ENCODE measurements at regions not wholly inside any gene's neighbourhood (a gene's known extent, or its start where the extent isn't known, plus 50 kb on each side); places are given as distances from the start of the nearest gene placed in this dataset.
"Not testable (repeated sequence)": the region's sequence is repeated elsewhere in the genome, so short reads cannot be mapped to it uniquely, and the experiment has no call there.

DNA sequence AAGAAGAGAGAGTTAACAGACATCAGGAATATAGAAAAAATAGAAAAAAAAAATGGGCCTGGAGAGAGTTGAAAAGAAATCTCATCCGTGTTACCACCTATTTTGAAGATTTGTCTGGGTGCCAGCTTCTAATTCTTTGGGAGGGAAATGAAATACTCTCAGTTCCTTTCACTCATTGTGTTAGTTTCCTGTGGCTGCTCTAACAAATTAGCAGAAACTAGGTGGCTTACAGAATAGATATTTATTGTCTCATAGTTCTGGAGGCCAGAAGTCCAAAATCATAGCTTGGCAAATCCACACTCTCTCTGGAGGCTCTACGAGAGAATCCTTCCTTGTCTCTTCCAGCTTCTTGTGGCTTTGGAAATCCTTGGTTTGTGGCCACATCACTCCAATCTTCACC is 225.1 kb upstream of the BTBD3 start:
- DNase-seq (ENCODE audit: low read depth in 4 of 4, low spot score in 1 of 4) = no peak

DNA sequence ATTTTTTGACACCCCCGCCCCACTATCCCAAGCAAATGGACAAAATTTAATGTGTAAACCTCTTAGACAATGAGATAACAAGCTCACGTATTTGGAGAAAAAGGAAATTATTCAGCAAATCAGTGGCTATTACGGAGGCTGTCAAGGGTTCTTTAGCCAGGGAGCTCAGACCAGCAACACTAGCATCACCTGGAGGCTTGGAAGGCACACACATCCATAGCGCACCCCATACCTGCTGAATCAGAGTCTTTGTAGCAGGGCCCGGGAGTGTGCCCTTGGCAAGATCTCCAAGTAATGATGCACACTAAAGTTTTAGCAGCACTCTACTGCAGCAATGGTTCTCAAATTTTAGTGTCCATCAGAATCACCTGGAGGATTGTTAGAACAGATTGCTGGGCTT is 223.2 kb upstream of the BTBD3 start:
- DNase-seq (ENCODE audit: low read depth in 4 of 4, low spot score in 1 of 4) = no peak

DNA sequence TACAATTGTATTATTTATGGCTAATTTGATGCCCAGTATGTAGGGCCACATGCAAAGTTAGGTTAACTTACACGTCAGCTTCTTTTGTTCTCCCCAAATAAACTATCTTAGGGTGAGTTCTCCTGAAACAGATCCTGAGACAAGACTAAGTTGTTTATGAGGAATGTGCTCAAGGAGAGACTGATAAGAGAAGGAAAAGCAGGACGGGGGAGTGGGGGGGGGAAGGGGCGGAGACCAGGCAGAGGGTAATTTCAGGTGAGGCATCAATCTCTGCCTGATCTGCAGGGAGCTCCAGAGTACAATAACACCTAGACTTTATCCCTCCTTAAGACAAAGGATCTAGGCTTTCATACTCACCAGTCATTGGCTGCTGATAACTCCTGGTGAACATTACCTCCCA is 220.6 kb upstream of the BTBD3 start:
- DNase-seq (ENCODE audit: low read depth in 4 of 4, low spot score in 1 of 4) = no peak

DNA sequence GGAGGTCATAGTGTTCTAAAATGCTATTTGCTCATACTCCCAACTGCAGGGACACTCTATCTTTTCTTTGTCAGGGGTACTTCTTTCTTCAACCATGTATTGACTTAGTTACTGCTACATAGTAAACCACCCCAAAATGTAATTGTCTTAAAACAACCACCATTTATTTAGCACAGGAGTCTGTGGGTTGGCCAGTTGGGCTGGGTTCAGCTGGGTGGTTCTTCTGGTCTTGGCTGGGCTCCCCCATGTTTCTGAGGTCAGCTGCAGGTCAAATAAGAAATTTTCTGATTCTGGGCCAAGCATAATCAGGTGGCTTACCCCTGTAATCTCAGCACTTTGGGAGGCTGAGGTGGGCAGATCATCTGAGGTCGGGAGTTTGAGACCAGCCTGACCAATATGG is 220.0 kb upstream of the BTBD3 start:
- no peak for DNase-seq (ENCODE audit: low read depth in 4 of 4, low spot score in 1 of 4)

DNA sequence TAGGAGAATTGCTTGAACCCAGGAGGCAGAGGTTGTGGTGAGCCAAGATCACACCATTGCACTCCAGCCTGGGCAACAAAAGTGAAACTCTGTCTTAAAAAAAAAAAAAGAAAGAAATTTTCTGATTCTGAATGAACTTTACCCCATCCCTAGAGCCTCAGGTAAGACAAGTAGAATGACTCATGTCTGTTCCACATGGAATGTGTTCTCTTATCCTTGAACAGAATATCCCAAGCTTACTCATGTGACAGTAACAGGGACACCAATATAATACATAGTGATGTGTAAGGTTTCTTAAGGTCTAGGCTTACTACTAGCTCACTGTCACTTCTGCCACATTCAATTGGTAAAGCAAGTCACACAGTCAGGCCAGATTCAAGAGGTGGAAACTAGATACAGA is 219.6 kb upstream of the BTBD3 start:
- no peak for DNase-seq (ENCODE audit: low read depth in 4 of 4, low spot score in 1 of 4)

DNA sequence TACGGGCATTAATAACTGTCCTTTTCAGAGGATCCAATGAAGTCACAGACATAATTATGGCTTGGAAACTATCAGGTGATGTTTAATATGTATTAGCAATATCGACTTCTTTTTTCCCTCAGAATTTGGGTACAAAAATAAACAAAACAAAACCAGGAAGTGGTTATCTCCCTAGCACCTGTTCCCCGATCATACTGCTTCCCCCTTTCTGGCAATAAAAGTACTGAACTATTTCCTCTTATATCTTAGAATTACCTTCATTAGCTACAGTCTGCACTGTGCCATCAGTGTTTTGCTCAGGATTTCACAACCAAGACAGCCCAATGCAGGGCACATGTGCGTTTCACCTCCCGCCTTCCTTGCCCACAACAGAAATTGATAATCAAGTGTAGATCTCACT is 216.9 kb upstream of the BTBD3 start:
- DNase-seq (ENCODE audit: low read depth in 4 of 4, low spot score in 1 of 4) = no peak

DNA sequence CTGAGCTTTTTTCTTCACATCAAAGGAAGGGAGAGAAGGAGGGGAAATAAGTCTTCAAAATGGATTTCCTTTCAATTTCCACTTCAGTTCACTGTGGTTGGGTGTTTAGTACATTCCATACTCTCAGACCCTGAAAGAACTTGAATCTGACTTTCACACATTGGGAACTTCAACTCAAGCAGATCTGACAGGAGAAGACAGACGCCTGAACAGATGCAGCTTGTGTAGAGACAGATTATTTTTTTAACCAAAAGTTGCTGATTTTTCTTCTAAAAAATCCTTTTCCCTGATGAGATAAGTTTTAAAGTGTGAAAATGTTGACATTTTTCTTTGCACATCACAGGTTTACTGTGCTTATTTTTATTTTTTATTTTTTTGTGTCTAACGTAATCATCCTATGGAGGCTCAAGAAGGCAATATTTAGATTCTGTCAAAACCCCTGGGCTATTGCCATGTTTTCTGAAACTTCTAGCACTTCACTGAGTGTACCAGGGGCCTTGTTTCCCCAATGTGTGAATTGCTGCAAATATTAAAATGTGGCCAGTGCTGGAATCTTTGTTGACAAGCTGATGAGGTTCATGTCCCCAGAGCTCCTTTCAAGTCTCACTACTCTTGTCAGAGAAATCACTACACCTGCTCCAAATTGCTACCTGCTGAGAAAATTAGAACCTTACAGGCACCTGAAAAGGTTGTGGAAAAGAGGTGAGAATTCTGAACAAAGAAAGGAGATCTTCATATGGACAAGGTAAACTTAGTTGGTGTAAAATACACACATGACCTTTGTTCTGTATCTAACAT is 214.8 kb upstream of the BTBD3 start:
- no peak for DNase-seq (ENCODE audit: low read depth in 4 of 4, low spot score in 1 of 4)

DNA sequence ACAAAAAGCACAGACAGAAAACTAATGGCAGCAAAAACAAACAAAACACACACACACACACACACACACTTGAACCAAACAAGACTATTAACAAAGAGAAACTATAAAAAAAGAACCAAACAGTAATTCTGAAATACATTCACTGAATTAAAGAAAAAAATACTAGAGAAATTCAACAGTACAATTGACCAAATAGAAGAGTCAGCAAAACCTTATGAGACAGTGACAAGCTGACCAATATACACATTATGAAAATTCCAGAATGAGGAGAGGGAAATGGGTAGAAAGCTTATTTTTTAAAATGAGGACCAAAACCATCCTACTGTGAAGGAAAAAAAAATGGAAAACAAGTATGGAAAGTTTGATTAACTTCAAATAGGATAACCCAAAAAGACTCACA is 212.2 kb upstream of the BTBD3 start:
- DNase-seq (ENCODE audit: low read depth in 4 of 4, low spot score in 1 of 4) = no peak

DNA sequence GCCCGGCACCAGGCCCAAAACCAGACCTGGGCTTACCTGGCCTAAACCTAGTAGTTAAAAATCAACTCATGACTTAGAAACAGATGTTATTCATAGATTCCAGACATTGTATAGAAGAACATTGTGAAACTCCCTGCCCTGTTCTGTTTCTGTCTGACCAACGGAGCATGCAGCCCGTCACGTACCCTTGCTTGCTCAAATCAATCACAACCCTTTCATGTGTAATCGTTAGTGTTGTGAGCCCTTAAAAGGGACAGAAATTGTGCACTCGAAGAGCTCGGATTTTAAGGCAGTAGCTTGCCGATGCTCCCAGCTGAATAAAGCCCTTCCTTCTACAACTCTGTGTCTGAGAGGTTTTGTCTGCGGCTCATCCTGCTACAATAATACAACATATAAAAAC is 209.5 kb upstream of the BTBD3 start:
- DNase-seq (ENCODE audit: low read depth in 4 of 4, low spot score in 1 of 4) = not testable (repeated sequence)

DNA sequence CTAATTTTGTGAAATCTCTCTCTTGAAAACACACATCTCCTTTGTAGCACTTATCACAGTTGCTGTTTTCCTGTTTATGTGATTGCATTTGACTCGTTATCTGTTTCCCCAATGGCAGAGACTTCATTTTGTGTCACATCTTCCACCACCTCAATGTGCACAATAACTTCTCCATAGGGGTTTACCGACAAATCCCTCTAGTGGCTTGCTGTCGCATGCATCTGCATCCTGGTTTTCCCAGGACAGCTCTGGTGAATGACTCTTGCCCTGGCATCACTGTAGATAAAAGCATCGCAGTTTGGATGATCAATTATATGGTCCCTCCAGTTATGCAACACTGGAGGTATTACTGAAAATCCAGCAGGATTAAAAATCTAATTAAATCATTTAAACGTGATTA is 206.5 kb upstream of the BTBD3 start:
- no peak for DNase-seq (ENCODE audit: low read depth in 4 of 4, low spot score in 1 of 4)

DNA sequence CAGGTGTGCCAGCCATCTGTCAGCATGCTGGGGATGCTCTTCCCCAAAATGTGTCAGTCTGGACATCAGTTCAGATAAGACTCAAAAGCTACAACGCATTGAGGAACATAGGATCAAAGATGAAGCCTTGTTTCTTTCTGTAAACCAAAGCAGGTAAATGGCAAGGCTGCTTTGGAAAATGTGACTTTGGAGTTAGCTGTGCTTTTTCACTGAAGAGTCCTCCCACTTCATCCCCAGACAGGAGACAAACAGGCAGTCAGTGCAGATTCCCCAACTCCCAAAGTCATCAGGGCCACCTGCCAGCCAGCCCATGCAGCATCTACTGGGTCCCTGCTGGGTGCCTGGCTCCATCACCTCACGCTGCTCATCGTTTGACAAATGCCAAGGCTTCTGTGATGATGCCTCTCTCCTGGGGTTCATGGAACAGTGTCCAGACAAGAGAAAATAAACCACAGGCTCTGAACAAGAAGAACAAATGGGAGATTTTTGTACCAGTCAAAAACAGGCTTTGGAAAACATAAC is 205.0 kb upstream of the BTBD3 start:
- DNase-seq (ENCODE audit: low read depth in 4 of 4, low spot score in 1 of 4) = no peak

DNA sequence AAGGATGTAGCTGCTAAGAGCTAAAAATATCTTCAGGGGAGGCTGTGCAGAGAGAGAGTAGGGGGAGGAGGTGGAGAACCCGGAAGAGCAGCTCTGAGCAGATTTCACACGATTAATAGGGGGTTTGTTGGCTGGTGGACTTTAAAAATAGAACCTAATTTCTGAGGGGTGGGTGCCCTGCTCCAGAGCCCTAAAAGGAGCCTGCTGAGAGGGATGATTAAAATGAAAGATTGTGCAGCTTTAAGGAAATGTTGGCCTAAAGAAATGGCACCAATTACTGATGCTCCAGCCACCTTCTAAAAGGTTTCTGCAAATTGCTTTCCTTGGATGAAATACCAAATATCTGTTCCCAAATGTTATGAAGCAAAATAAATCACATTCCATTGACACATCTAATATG is 202.8 kb upstream of the BTBD3 start:
- DNase-seq (ENCODE audit: low read depth in 4 of 4, low spot score in 1 of 4) = no peak

DNA sequence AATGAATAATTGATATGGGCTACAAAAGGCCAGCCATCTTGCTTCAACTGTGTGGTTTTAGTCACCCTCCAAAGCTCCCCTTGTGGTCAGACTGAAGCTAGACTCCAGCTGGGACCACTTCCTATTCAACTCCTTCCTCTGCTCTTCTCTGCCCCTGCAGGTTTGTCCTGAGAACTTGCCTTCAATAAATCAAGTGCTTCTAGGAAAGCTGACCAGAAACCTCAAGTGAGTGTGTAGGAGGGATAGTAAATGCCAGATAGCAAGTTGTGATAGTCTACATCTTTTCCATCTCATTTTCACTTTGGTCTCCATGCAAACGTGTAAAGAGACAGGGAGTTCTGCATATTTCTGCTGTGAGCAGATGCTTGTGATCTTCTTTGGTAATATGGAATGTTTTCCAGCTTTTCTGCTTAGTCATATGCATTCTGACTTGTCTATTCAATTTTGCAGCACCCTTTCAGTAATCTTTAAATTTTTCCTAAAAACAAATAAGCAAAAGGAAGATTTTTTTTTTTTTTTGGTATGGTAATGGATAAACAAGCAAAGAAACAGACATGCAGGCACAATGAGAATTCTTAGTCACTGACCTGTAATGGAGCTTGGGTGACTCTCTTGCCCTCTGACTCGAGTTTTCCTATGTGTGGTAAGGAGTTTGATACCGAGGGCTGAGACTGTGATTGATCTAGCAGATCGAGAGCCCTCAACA is 201.3 kb upstream of the BTBD3 start:
- DNase-seq (ENCODE audit: low read depth in 4 of 4, low spot score in 1 of 4) = no peak

DNA sequence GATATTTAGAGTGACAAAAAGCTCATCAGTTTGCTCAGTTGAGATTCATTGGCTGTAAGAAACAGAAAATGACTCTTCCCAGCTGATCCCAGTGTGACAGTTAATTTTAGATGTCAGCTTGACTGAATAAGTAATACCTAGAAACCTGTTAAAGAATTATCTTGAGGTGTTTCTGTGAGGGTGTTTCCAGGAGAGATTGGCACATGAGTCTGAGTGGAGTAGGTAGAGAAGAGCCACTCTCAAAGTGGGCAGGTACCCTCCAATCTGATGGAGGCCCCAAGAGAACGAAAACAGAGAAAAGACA is 200.8 kb upstream of the BTBD3 start:
- no peak for DNase-seq (ENCODE audit: low read depth in 4 of 4, low spot score in 1 of 4)

DNA sequence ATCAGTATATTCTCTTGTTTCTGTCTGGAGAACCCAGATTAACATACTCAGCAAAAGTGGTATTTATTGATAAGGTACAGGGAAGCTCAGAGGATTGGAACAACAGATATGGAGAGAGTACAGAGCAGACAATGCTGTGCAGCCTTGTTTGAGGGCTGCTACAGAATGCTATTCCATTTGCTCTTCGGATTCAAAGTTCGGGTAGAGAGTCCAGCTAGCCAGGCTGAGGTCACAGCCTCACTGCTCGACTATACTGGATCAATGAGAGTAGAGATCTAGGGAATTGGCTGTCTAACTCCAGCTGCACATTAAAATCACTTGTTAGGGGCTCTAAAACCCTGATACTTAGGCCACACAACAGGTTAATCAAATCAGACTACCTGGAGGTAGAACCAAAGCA is 200.1 kb upstream of the BTBD3 start:
- no peak for DNase-seq (ENCODE audit: low read depth in 4 of 4, low spot score in 1 of 4)

DNA sequence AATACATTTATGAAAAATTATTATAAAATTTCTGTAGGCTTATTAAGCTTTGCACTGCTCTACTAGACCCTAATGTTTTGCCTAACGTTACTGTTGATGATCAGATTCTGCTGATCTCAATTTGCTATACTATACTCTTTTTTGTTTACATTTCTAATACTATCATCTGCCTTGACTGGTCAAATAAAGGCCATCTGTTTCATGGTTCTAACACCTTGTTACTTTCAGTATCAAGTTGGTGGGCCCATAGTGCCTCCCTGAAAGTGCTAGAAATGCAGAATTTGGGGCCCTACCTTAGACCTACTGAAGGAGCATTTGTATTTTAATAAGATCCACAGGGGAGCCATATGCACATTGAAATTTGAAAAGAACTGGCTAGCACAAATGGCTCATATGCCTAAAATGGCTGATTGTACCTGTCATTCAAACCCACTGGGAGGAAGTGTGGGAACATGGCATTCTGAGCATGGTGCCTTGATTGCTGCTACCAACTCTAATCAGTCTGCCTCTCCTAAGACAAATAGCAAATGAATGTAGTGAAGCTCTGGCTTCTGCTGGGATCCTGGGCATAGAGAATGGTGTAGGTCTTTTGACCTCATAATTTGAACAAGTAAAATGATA is 199.1 kb upstream of the BTBD3 start:
- no peak for DNase-seq (ENCODE audit: low read depth in 4 of 4, low spot score in 1 of 4)

DNA sequence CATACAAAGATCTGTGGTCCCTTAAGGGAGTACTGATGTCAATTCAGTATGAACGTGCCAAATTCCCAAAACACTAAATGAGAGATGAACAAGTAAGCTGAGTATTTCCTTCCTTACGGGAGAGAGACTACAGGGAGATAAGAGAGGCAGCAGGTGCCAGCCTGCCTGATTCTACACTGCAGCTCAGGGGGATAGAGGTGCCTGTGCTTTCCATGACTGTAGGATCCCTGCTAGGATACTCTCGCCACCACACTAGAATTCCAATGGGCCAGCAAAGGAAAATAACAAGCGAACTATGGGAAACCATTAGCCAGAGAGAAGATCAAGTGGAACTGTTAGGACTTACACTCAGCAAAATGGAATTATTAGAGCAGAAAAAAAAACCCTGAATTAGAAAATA is 198.5 kb upstream of the BTBD3 start:
- no peak for DNase-seq (ENCODE audit: low read depth in 4 of 4, low spot score in 1 of 4)

DNA sequence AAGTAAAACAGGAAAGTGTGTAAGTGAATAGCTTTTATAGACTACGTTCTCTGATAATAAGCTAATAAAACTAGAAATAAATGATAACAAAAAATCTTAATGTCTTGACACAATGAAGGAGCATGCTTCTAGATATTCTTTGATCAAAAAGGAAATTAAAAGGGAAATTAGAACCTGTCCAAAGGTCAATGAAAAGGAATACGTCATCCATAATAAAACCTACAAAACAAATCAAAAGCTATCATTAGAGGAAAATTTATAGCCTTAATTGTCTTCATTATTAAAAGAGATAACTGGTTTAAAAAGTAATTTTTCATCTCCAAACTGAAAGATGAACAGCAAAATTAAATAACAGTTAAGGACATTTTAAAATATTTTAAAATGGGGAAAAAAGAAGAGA is 196.3 kb upstream of the BTBD3 start:
- no peak for DNase-seq (ENCODE audit: low read depth in 4 of 4, low spot score in 1 of 4)

DNA sequence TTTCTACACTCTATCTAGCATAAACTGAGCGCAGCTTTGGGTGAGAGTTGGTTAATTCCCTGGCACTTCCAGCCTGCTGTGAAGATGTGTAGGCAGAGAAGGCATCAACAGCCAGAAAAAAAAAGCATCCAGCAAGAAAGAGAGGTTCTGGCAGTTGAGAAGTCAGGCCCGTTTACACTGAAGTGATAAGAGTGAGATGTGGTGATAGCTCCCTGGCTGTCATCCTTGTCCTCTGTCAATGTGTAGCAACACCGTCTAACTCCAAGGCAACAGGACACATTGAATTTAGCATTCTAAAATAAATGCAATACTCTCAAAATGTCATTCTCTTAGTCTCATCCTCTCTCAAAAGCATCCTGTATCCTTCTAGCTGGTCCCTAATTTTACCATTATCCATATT is 193.6 kb upstream of the BTBD3 start:
- DNase-seq (ENCODE audit: low read depth in 4 of 4, low spot score in 1 of 4) = no peak

DNA sequence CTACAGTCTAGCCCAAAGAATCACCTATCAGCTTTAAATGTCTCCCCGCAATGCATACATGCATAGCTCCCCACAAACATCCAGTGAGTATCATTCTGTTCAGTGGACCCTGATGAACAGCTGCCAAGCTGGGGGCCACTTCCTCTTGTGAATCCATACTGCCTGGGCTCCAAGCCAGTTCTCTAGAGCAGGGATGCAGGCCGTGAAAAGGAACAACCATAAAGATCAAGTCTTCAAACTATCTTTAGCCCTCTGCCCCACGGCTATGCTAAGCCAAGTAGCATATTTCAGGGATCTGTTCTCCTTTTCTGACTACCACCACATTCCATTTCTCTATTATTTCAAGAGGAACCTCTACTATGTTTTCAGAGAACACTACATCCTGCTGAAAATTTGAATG is 191.7 kb upstream of the BTBD3 start:
- no peak for DNase-seq (ENCODE audit: low read depth in 4 of 4, low spot score in 1 of 4)

DNA sequence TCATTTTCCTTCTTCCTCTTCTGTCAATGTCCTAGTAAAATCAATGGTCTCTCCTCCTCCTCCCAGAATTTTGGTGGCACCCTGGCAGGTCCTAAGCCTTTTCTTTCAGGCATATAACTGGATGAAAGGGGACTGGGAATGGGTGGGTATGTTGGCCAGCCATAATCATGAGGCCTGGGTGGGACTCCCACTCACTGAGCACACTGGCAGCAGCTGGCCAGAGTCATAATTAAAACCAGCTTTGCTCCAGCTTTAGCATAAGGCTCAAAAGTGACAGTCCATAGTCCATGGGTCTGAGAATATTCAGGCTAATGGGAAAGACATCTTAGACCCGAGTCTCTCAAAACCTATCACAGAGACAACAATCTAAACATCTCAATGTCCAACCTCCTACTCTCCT is 190.0 kb upstream of the BTBD3 start:
- no peak for DNase-seq (ENCODE audit: low read depth in 4 of 4, low spot score in 1 of 4)

DNA sequence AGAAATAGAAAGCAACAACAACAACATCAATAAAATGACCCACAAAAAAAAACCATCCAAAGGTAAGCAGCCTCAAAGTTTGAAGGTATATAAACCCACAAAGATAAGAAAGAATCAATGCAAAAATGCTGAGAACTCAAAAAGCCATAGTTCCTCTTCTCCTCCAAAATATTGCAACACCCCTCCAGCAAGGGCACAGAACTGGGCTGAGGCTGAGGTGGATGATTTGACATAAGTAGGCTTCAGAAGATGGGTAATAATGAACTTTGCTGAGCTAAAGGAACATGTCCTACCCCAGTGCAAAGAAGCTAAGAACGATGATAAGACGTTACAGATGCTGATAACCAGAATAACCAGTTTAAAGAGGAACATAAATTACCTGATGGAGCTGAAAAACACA is 188.8 kb upstream of the BTBD3 start:
- no peak for DNase-seq (ENCODE audit: low read depth in 4 of 4, low spot score in 1 of 4)

DNA sequence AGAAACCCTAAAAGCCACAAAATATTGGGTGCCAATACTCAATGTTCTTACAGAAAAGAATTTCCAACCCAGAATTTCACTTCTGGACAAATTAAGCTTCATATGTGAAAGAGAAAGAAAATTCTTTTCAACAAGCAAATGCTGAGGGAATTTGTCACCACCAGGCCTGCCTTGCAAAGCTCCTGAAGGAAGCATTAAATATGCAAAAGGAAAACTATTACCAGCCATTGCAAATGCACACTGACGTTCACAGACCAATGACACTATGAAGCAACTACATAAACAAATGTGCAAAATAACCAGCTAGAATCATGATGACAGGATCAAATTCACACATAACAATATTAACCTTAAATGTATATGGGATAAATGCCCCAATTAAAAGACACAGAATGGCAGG is 187.9 kb upstream of the BTBD3 start:
- no peak for DNase-seq (ENCODE audit: low read depth in 4 of 4, low spot score in 1 of 4)

Measured in stimulated activated CD4-positive, alpha-beta T cell treated with anti-CD3 and anti-CD28 coated beads, Interleukin-1b, Interleukin-23, amount 100 ng/mL, for 24 hours (primary cell).